ENCODE measurements at regions not wholly inside any gene's neighbourhood (a gene's known extent, or its start where the extent isn't known, plus 50 kb on each side); places are given as distances from the start of the nearest gene placed in this dataset.

- H3K27ac ChIP-seq (ENCODE audit: low read depth, low read length, poor library complexity, severe bottlenecking): no peak overlapping the region
- no peaks in the 10 kb centered on the region for H3K36me3 ChIP-seq (ENCODE audit: insufficient read depth, low read length)
- no peaks in the 10 kb centered on the region for H3K4me1 ChIP-seq (ENCODE audit: insufficient read depth, low read length, poor library complexity, severe bottlenecking)
- BruUV-seq (replicated peaks): no TSS peak
- ChIA-PET CTCF (ENCODE audit: unreplicated experiment) (no interaction called here), POLR2A (no interaction called here)
- no peak for TF ChIP-seq CTCF (conservative IDR thresholded peaks at IDR 0.05; ENCODE audit: low read length)
- no peak for TF ChIP-seq EZH2phosphoT487 (IDR thresholded peaks at IDR 0.05; ENCODE audit: borderline replicate concordance, low read depth, low read length)
- no peaks in the 10 kb centered on the region for H3K9me3 ChIP-seq (ENCODE audit: low read length)
- no peak for DNase-seq (ENCODE audit: low spot score)
- H2AFZ ChIP-seq (ENCODE audit: low read length): no peak overlapping the region
- H3K4me3 ChIP-seq (ENCODE audit: low read depth, low read length, poor library complexity, severe bottlenecking): no peak overlapping the region
- H4K20me1 ChIP-seq (ENCODE audit: insufficient read depth, low read length): no peaks in the 10 kb centered on the region
- intact Hi-C loops (cut with micrococcal nuclease; ENCODE audit: unreplicated experiment): no loop called here
- no peaks in the 10 kb centered on the region for H3K9me2 ChIP-seq (ENCODE audit: insufficient read depth, low read length)
- H3K4me2 ChIP-seq (ENCODE audit: low read length): no peak overlapping the region
- H3K79me2 ChIP-seq (ENCODE audit: insufficient read depth, low read depth, low read length): no peaks in the 10 kb centered on the region
Observed at GRCh38 chr3:110593749-110594148, 477.9 kb upstream of the NECTIN3 start.

GRCh38 chr3:110598847-110599490 is 472.6 kb upstream of the NECTIN3 start:
- Histone ChIP-seq H3K9me3 (ENCODE audit: low read length) (no peaks in the 10 kb centered on the region), H3K4me1 (ENCODE audit: insufficient read depth, low read length, poor library complexity, severe bottlenecking) (no peaks in the 10 kb centered on the region), H3K9me2 (ENCODE audit: insufficient read depth, low read length) (no peaks in the 10 kb centered on the region), H3K27ac (ENCODE audit: low read depth, low read length, poor library complexity, severe bottlenecking) (no peak overlapping the region), H4K20me1 (ENCODE audit: insufficient read depth, low read length) (no peaks in the 10 kb centered on the region), H3K4me3 (ENCODE audit: low read depth, low read length, poor library complexity, severe bottlenecking) (no peak overlapping the region), H3K79me2 (ENCODE audit: insufficient read depth, low read depth, low read length) (no peaks in the 10 kb centered on the region), H3K4me2 (ENCODE audit: low read length) (no peak overlapping the region), H2AFZ (ENCODE audit: low read length) (no peak overlapping the region), H3K36me3 (ENCODE audit: insufficient read depth, low read length) (no peaks in the 10 kb centered on the region)
- intact Hi-C loops (cut with micrococcal nuclease; ENCODE audit: unreplicated experiment): no loop called here
- no peak for TF ChIP-seq EZH2phosphoT487 (IDR thresholded peaks at IDR 0.05; ENCODE audit: borderline replicate concordance, low read depth, low read length)
- no peak for TF ChIP-seq CTCF (conservative IDR thresholded peaks at IDR 0.05; ENCODE audit: low read length)
- BruUV-seq (replicated peaks): no TSS peak
- no peak for DNase-seq (ENCODE audit: low spot score)
- ChIA-PET CTCF (ENCODE audit: unreplicated experiment) (no interaction called here), POLR2A (no interaction called here)

- H3K9me2 ChIP-seq (ENCODE audit: insufficient read depth, low read length): no peaks in the 10 kb centered on the region
- no TSS peak for BruUV-seq (replicated peaks)
- H4K20me1 ChIP-seq (ENCODE audit: insufficient read depth, low read length): no peaks in the 10 kb centered on the region
- no peak for TF ChIP-seq CTCF (conservative IDR thresholded peaks at IDR 0.05; ENCODE audit: low read length)
- no peak for TF ChIP-seq EZH2phosphoT487 (IDR thresholded peaks at IDR 0.05; ENCODE audit: borderline replicate concordance, low read depth, low read length)
- POLR2A ChIA-PET: no interaction called here
- H3K27ac ChIP-seq (ENCODE audit: low read depth, low read length, poor library complexity, severe bottlenecking): no peak overlapping the region
- intact Hi-C loops (cut with micrococcal nuclease; ENCODE audit: unreplicated experiment): no loop called here
- no peaks in the 10 kb centered on the region for H3K79me2 ChIP-seq (ENCODE audit: insufficient read depth, low read depth, low read length)
- H3K4me1 ChIP-seq (ENCODE audit: insufficient read depth, low read length, poor library complexity, severe bottlenecking): no peaks in the 10 kb centered on the region
- H3K4me3 ChIP-seq (ENCODE audit: low read depth, low read length, poor library complexity, severe bottlenecking): no peak overlapping the region
- no peaks in the 10 kb centered on the region for H3K9me3 ChIP-seq (ENCODE audit: low read length)
- DNase-seq (ENCODE audit: low spot score): no peak
- H3K4me2 ChIP-seq (ENCODE audit: low read length): no peak overlapping the region
- no peaks in the 10 kb centered on the region for H3K36me3 ChIP-seq (ENCODE audit: insufficient read depth, low read length)
- CTCF ChIA-PET (ENCODE audit: unreplicated experiment): no interaction called here
- no peak overlapping the region for H2AFZ ChIP-seq (ENCODE audit: low read length)
Observed at GRCh38 chr3:110608566-110608965, 463.1 kb upstream of the NECTIN3 start.
